Glomerular visceral epithelial cell (primary cell): ENCODE measurements at regions not wholly inside any gene's neighbourhood (a gene's known extent, or its start where the extent isn't known, plus 50 kb on each side); places are given as distances from the start of the nearest gene placed in this dataset.

ENCODE experiments used
- DNase-seq: peaks from one replicate; pipeline ENCODE4 v3.0.0-alpha.2; 2016; ENCODE audit errors: extremely low spot score

- peak; percentile 55 for DNase-seq
These were observed 70.2 kb downstream of the HRH4 start for GRCh38 chr18:24530630-24531111.

- no peak for DNase-seq
These were observed 73.8 kb downstream of the HRH4 start for GRCh38 chr18:24534271-24534670.

- no peak for DNase-seq
These were observed 74.3 kb downstream of the HRH4 start for GRCh38 chr18:24534737-24535136.

GRCh38 chr18:24535527-24536295 is 75.3 kb downstream of the HRH4 start:
- no peak for DNase-seq

GRCh38 chr18:24536326-24536725 is 75.9 kb downstream of the HRH4 start:
- no peak for DNase-seq

GRCh38 chr18:24536834-24537233 is 76.4 kb downstream of the HRH4 start:
- DNase-seq, result no peak

GRCh38 chr18:24538414-24539264 is 78.2 kb downstream of the HRH4 start:
- no peak for DNase-seq

GRCh38 chr18:24539866-24540617 is 79.6 kb downstream of the HRH4 start:
- no peak for DNase-seq

GRCh38 chr18:24540896-24541295 is 80.5 kb downstream of the HRH4 start:
- no peak for DNase-seq

- DNase-seq, result no peak
These were observed 82.8 kb downstream of the HRH4 start for GRCh38 chr18:24543086-24543794.

GRCh38 chr18:24543795-24544498 is 83.5 kb downstream of the HRH4 start:
- peak; percentile 36 for DNase-seq

- DNase-seq, result no peak
These were observed 84.5 kb downstream of the HRH4 start for GRCh38 chr18:24544949-24545348.

GRCh38 chr18:24545651-24546050 is 85.2 kb downstream of the HRH4 start:
- DNase-seq, result no peak

GRCh38 chr18:24546307-24546706 is 85.9 kb downstream of the HRH4 start:
- DNase-seq, result no peak

- no peak for DNase-seq
These were observed 88.1 kb downstream of the HRH4 start for GRCh38 chr18:24548583-24548982.

GRCh38 chr18:24552218-24552617 is 91.8 kb downstream of the HRH4 start:
- DNase-seq, result no peak

- no peak for DNase-seq
These were observed 93.3 kb downstream of the HRH4 start for GRCh38 chr18:24553571-24554285.

GRCh38 chr18:24558403-24558802 is 98.0 kb downstream of the HRH4 start:
- no peak for DNase-seq

- DNase-seq, result no peak
These were observed 99.1 kb downstream of the HRH4 start for GRCh38 chr18:24559526-24559925.

GRCh38 chr18:24560511-24560981 is 100.1 kb downstream of the HRH4 start:
- peak; percentile 50 for DNase-seq
